ENCODE measurements at regions not wholly inside any gene's neighbourhood (a gene's known extent, or its start where the extent isn't known, plus 50 kb on each side); places are given as distances from the start of the nearest gene placed in this dataset.

DNA sequence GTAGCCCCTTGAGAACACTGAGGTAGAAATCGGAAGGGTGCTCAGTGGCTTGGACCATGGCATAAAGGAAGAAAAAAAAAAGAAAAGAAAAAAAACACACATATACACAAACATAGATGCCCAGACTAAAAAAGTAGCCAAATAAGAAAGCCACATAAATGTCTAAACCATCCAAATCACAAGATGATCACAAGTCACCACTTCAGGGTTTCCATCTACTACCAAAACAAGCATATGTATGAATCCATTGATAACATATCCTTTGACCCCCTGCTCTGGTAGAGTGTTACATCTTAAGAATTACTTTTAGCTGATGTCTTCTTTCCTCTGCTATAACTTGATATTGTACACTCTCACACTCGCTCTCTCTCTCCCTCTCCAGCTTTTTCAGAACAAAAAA lies 245.9 kb downstream of the AHR start:
- H3K27ac Mint-ChIP-seq = no peak overlapping the region
- Histone ChIP-seq H4K20me1 (ENCODE audit: insufficient read depth, low read length) (no peaks in the 10 kb centered on the region), H3K79me2 (ENCODE audit: insufficient read depth, low read length) (no peaks in the 10 kb centered on the region), H3K27ac (ENCODE audit: low read depth in 1 of 2, low read length in 2 of 2) (no peak overlapping the region), H3K4me3 (replicated peaks in 1 of 3; ENCODE audit: low read depth in 2 of 3, low read length in 3 of 3) (no peak overlapping the region), H3K4me2 (replicated peaks; ENCODE audit: extremely low read depth, low read length, poor library complexity, severe bottlenecking) (no peak overlapping the region), H3K36me3 (replicated peaks in 1 of 2; ENCODE audit: control insufficient read depth in 1 of 2, insufficient read depth in 2 of 2, low read length in 2 of 2) (no peaks in the 10 kb centered on the region), H3K27me3 (ENCODE audit: control insufficient read depth in 2 of 2, insufficient read depth in 2 of 2, low read length in 2 of 2) (no peaks in the 10 kb centered on the region), H2AFZ (ENCODE audit: insufficient read depth, low read depth, low read length, poor library complexity, severe bottlenecking) (no peak overlapping the region), H3K9me3 (replicated peaks in 1 of 2; ENCODE audit: control insufficient read depth in 1 of 2, insufficient read depth in 1 of 2, low read length in 2 of 2) (peaks cover 0 to 2% of the 10 kb centered on the region in 2 donors), H3K4me1 (ENCODE audit: control insufficient read depth in 1 of 2, insufficient read depth in 2 of 2, low read length in 2 of 2) (no peaks in the 10 kb centered on the region), H3K9ac (ENCODE audit: insufficient read depth, low read length, poor library complexity, severe bottlenecking) (no peak overlapping the region)
- H3K4me3 Mint-ChIP-seq = no peak overlapping the region
- TF ChIP-seq, protein P1, sequence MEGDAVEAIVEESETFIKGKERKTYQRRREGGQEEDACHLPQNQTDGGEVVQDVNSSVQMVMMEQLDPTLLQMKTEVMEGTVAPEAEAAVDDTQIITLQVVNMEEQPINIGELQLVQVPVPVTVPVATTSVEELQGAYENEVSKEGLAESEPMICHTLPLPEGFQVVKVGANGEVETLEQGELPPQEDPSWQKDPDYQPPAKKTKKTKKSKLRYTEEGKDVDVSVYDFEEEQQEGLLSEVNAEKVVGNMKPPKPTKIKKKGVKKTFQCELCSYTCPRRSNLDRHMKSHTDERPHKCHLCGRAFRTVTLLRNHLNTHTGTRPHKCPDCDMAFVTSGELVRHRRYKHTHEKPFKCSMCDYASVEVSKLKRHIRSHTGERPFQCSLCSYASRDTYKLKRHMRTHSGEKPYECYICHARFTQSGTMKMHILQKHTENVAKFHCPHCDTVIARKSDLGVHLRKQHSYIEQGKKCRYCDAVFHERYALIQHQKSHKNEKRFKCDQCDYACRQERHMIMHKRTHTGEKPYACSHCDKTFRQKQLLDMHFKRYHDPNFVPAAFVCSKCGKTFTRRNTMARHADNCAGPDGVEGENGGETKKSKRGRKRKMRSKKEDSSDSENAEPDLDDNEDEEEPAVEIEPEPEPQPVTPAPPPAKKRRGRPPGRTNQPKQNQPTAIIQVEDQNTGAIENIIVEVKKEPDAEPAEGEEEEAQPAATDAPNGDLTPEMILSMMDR (IDR thresholded peaks at IDR 0.05) = no peak
- intact Hi-C loops (cut with micrococcal nuclease) = no loop called here
- peaks cover 0 to 5% (median under 1%) of the 10 kb centered on the region in 3 donors for H3K27me3 Mint-ChIP-seq (ENCODE audit: low read depth in 3 of 3)
- peaks cover 0 to 5% (median 1%) of the 10 kb centered on the region in 7 donors for H3K9me3 Mint-ChIP-seq
- no CpG with 5 or more reads among the region's 2 CpGs for WGBS (ENCODE audit: insufficient coverage)
- peaks cover 8% of the 10 kb centered on the region for H3K4me1 Mint-ChIP-seq
- DNase-seq = no peak
- H3K36me3 Mint-ChIP-seq = no peaks in the 10 kb centered on the region

DNA sequence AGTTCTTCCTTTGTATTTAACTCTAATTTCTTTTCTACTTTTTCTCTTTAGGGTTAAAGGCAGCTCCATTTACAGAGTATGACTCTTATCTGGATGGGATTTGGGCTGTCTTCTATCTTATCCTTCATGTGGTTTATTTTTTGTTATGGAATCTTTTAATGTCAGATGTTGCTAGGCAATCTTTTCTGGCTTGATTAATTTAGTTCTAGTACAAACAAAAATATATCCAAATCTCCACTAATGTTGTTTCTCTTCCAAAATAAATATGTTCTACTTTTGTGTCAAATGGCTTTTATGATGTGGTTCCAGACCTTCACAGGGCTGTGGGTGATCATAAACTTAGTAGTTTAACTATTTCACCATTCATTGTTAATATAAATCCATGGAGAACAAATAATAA lies 246.9 kb downstream of the AHR start:
- Histone ChIP-seq H2AFZ (ENCODE audit: insufficient read depth, low read depth, low read length, poor library complexity, severe bottlenecking) (no peak overlapping the region), H3K9ac (ENCODE audit: insufficient read depth, low read length, poor library complexity, severe bottlenecking) (no peak overlapping the region), H3K27ac (ENCODE audit: low read depth in 1 of 2, low read length in 2 of 2) (no peak overlapping the region), H3K4me2 (replicated peaks; ENCODE audit: extremely low read depth, low read length, poor library complexity, severe bottlenecking) (no peak overlapping the region), H3K79me2 (ENCODE audit: insufficient read depth, low read length) (no peaks in the 10 kb centered on the region), H3K27me3 (ENCODE audit: control insufficient read depth in 2 of 2, insufficient read depth in 2 of 2, low read length in 2 of 2) (no peaks in the 10 kb centered on the region), H4K20me1 (ENCODE audit: insufficient read depth, low read length) (no peaks in the 10 kb centered on the region), H3K4me1 (ENCODE audit: control insufficient read depth in 1 of 2, insufficient read depth in 2 of 2, low read length in 2 of 2) (no peaks in the 10 kb centered on the region), H3K4me3 (replicated peaks in 1 of 3; ENCODE audit: low read depth in 2 of 3, low read length in 3 of 3) (no peak overlapping the region), H3K36me3 (replicated peaks in 1 of 2; ENCODE audit: control insufficient read depth in 1 of 2, insufficient read depth in 2 of 2, low read length in 2 of 2) (no peaks in the 10 kb centered on the region), H3K9me3 (replicated peaks in 1 of 2; ENCODE audit: control insufficient read depth in 1 of 2, insufficient read depth in 1 of 2, low read length in 2 of 2) (peaks cover 0 to 2% of the 10 kb centered on the region in 2 donors)
- no peaks in the 10 kb centered on the region for H3K36me3 Mint-ChIP-seq
- H3K4me1 Mint-ChIP-seq = peaks cover 8% of the 10 kb centered on the region
- H3K9me3 Mint-ChIP-seq = peaks cover 0 to 5% (median 1%) of the 10 kb centered on the region in 7 donors
- no peak overlapping the region for H3K27ac Mint-ChIP-seq
- no peak for DNase-seq
- H3K27me3 Mint-ChIP-seq (ENCODE audit: low read depth in 3 of 3) = peaks cover 0 to 3% (median 0%) of the 10 kb centered on the region in 3 donors
- TF ChIP-seq, protein P1 (IDR thresholded peaks at IDR 0.05) = no peak
- intact Hi-C loops (cut with micrococcal nuclease) = no loop called here
- no peak overlapping the region for H3K4me3 Mint-ChIP-seq

Measured in CD14-positive monocyte (primary cell).